T-helper 1 cell treated with Interleukin-12 subunit alpha and Interleukin-12 subunit beta and Interleukin-4 antibody, amounts not matched to agents 30 ng/mL and 1 ng/mL, for 36 hours (primary cell): ENCODE measurements at regions not wholly inside any gene's neighbourhood (a gene's known extent, or its start where the extent isn't known, plus 50 kb on each side); places are given as distances from the start of the nearest gene placed in this dataset.

Experiments
- intact Hi-C: fragments of 100-400 bp; cut with micrococcal nuclease; formaldehyde crosslinking; loops from one replicate; pipeline ENCODE4 v1.15.1; 2024

DNA sequence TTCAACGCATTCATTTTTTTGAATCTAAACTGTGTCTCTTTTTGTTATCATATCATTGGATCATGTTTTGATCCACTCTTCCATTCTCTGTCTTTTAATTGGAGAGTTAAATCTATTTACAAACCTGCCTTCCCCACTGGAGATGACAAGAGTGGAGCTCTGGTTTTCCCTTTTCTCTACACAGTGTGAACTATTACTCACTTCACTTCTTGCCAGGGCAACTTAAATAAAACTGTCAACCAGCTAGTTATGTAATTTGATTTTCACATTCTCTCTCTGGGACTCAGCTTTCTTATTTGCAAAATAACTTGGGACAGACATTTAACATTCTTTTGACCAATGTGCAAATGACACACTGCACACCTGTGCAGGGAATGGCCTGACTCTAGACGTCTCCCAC is 230.8 kb upstream of the CST7 start:
- intact Hi-C loops: no loop called here

GRCh38 chr20:24718696-24719095 is 230.4 kb upstream of the CST7 start:
- intact Hi-C loops: no loop called here

DNA sequence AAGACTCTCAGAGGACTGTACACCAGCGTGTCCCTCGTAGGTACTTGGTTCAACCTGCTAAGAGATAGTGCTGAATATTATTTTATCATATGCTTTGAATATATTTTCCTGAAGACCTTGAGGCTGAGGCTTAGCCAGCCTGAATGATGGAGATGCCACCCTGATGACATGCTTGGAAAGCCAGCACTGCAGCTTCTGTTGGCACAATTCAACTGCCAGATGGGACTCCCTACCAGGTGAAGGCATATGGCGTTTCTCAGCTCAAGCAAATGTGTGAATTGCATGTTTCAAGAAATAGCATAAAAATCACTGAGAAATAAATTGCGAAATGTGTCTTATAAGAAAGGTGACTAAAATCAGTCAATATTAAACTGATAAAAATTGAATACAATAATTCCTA is 228.1 kb upstream of the CST7 start:
- intact Hi-C loops: no loop called here

DNA sequence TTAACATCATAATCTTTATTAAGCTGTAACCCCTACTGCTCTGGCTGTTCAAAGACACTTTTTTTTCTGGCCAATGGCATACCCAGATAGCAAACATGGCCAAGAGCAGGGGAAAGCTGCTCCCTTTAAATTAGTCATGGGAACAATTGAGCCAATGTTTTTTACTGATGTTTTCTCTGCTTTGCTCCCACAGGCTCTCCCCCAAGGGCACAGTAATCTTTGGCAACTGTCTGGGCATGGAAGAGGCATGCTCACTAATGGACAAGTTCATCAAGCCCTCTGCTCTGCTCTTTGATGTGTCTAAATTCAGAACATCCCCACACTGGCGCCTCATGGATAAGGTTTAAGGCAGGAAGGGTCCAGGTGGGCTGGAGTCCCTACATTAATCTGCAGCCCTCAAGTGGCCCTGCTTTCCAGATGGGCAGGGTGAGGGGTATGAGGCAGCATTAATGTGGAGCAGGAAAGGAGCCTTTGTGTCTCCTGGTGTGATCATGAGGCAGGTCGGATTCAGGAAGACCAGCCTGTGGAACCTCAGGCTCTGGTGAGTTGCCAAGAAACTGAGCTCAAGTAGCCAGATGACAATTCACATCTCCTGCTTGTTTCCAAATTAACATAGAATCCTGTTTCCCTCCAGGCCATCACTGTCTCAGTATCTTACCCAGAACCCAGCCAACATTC is 227.0 kb upstream of the CST7 start:
- intact Hi-C loops: no loop called here

DNA sequence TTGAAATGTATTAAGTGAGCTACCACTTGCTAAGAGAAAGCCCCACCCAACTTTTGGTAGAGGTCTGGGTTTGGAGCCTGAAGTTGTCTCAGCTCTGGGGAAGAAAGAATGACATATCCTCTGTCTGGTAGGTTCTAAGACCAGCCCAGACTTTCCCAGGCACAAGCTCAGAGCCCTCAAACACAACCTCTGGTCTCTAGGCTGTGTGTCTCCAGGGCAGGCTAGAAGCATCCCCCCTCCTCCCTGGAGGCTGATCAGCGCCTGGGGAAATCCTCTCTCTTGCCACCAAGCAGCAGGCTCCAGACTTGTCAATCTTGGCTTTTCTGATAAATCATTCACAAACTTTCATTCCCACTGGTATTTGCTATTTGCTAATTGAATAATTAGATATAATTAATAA is 226.5 kb upstream of the CST7 start:
- intact Hi-C loops: no loop called here

DNA sequence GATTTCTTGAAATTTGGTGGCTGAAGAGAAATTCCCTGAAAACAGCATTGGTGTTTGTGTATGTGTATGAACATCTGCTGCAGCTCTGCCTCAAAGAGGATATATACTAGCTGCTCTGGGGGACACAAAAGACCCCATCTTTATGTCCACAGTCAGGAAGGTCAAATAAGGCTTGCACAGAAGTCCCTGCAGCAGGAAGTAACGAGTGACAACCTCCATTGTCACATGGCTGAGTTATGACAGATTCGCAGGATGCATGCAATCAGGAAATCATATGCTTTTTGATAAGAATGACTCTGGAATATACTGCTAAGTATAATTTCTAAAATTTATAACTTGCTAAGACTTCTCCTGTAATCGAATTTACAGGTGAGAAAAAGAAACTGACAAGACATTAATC is 225.9 kb upstream of the CST7 start:
- intact Hi-C loops: no loop called here

DNA sequence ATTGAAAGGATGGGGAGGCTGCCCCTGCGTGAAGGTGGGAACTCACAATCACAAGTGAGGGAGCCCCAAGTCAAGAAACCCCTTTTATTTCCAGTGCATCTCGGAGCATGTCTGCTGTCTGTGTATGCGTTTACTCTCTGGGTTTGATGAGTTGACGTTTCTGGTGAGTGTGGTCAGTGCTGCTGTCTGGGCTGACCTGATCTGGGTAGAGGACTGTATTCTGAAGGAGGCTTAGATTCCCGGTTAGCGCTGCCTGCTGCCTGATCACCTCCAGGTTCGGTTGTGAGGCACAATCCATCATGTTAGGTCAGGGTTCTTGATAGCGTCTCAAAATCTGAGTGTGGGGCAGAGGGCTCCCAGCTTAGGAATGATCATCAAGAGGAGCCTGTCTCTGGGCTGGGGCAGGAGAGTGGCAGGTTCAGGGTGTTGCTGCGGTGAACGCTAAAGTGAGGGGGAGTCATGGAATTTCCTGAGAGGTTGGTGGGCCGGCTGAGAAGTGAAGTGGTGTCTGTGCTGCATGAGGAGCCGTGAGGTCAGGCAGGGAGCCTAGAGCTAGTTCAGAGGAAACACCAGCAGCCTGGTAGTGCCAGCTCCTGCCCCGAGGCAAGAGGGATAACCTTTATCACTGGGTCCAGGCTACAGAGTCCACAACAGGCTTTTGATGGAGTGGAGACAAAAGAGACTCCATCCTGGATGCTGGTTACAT is 225.3 kb upstream of the CST7 start:
- intact Hi-C loops: no loop called here

GRCh38 chr20:24724982-24725533 is 224.0 kb upstream of the CST7 start:
- intact Hi-C loops: no loop called here

GRCh38 chr20:24727795-24728194 is 221.3 kb upstream of the CST7 start:
- intact Hi-C loops: no loop called here

DNA sequence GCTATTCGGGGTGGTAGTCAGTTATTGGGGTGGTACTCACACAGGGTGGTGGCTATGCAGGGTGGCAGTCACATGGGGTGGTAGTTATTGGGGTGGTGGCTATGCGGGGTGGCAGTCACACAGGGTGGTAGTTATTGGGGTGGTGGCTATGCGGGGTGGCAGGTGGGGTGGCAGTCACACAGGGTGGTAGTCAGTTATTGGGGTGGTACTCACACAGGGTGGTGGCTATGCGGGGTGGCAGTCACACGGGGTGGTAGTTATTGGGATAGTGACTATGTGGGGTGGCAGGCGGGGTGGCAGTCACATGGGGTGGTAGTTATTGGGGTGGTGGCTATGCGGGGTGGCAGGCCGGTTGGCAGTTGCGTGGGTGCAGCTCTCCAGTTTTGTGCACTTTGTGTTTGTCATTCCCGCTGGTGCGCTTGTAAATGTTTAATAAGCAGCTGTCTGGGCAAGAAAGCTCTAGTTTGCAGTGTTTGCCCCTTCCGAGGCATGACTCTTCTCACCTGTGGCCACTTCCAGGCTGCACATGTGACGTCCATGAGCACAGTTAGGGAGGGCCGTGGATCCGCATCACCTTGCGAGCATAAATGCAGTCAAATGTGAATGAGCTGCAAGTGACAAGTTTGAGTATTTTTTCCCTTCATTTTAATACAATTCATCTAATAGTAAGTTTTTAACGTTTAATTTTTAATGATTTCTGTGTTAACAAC is 219.0 kb upstream of the CST7 start:
- intact Hi-C loops: no loop called here

GRCh38 chr20:24730750-24731149 is 218.3 kb upstream of the CST7 start:
- intact Hi-C loops: no loop called here

DNA sequence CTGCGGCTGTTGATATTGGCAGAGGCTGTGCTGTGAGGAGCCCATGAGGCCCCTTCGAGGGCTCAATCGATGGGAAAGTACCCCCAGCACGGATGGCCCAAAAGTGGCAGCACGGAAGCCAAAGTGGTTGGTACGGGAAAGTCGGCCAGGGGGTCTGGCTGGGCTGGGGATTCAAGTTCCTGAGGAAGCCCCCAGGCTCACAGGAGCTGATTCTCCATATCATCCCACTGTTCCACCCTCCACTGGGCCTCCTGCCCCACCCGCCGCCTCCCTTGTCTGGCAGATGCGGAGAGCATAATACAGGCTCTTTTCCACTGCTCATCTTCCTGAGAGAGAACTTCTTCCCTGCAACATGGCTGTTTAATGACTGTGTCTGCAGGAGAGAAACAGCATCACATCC is 217.8 kb upstream of the CST7 start:
- intact Hi-C loops: no loop called here

DNA sequence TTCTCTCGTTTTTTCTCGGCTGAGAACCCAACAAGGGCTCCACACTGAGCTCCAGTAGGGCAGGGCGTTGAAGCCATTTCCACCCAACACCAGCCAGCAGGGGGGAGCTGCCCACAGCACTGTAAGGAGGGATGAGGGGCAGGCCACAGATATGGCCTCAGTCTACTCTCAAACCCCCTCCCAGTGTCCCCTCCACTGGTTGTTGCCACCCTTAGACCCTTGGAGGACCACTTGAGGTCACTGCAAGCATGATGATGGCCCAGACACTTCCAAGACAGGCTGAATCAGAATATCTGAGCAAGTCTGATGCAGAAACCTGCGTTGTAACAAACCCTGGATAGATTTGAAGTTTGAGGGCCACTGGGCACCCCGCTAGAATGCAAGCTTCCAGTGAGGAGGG is 217.0 kb upstream of the CST7 start:
- intact Hi-C loops: no loop called here

GRCh38 chr20:24732599-24732998 is 216.5 kb upstream of the CST7 start:
- intact Hi-C loops: no loop called here

DNA sequence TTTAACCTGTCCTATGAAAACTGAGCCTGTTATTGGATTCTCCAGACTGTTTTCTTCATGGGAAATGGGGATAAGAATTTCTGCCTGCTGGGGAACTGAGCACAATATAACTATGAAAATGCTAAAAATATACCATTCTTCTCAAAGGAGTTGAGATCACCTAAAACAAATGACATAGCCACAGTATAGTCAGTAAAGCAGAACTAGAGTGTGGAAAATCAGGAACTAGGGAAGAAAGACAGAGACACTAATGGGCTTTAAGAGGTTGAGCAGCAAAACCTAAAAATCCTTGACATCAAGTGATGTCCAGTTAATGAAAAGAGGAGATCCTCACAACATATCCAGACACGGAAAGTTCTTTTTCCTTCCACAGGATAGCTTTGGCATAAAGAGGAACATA is 215.7 kb upstream of the CST7 start:
- intact Hi-C loops: no loop called here

- intact Hi-C loops: no loop called here
Observed at GRCh38 chr20:24734139-24734538, 214.9 kb upstream of the CST7 start.

DNA sequence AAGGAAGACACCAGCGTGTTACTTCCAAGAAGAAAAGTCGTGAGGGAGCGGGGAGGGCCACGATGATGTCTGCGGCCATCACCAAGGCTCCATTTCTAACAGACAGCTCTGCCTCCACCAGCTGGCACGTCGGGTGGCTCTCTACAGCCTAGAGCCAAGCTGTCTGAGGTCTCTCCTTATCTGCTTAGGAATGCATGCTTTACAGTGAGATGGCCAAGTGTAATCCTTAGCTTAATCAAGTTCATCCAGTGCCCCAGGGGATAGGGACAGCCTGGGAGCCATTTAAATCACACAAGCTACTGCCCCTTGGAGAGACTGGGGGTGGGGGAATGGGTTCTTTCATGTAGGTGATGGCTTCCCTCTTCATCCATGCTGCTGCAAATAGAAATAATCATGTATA is 213.8 kb upstream of the CST7 start:
- intact Hi-C loops: no loop called here

DNA sequence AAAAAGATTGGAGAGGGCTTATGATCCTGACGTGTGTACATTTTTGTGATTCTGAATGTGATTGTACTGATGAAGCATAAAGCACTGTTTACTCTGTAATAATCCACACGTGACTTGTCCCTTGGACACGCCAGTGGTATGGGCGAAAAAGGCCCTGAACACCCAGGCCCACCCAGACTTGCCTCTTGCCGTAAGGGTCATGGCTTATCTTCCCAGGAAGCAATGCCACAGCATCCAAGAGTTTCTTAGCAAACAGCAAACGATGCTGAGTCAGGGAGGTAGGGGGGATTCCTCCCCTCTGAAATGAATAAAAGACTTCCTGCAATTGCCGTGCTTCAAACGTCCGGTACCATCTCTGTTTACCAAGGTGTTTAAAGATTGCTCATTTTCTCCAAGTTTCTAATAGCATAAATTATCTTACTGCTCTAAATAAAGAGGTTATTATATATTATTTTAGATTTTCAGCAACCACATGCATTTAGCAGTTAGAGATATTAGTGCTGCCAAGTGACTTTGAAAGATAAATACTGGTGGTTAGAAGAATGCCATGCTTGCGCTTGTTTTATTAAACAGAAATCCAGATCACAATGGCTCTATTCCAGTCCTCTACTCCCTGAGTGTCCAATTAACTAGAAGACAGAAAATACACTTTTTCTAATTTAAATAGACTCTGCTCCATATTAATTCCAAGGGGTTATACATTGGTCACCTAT is 212.8 kb upstream of the CST7 start:
- intact Hi-C loops: no loop called here

DNA sequence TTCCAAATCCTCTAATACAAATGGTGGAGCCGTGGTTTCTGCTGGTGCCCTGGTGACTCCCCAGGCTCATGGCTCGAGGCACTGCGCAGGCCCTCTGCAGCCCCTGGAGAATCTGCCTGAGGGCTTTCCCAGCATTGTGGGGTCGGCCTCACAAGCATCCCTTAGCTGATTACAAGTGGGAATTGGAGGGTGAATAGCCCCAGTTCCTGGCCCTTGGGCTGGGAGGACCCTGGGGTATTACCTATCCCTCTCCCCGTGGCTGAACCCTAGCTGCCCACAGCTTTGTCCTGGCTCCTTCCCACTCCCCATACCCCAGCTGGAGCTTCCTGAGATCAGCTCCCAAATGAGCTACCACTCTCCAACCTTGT is 212.2 kb upstream of the CST7 start:
- intact Hi-C loops: no loop called here

GRCh38 chr20:24737212-24737850 is 211.7 kb upstream of the CST7 start:
- intact Hi-C loops: no loop called here

DNA sequence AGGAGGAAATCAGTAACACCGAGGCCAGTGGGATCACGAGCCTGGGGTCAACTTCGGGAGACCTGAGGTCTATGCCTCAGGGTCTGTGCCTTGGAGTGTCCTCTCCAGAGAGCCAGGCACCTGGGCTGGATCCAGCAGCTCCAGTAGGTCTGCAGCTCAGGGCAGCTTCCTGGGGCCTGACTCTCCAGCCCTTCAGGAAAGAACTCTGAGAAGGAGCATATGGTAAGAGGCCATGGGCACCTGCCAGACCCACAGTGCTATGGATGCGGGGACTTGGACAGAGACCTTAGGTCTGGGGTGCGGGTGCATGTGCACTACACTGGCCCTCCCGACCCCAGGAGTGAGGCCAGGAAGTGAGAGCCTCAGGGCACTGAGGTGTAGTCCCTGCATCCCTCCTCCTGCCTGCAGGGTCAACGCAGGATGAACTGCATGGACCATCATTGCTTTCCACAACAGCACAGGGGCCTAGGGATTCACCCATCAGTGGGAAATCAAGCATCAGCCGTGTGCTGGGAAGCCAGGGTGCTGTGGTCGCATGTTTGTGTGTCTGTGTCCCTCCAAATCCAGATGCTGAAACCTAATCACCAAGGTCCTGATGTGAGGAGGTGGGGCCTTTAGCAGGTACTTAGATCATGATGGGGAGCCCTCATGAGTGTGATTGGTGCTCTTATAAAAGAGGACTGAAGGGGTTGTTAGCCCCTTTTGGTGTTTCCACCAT is 210.9 kb upstream of the CST7 start:
- intact Hi-C loops: no loop called here
